BE2C (cell line): ENCODE measurements at regions not wholly inside any gene's neighbourhood (a gene's known extent, or its start where the extent isn't known, plus 50 kb on each side); places are given as distances from the start of the nearest gene placed in this dataset.

Experiments
- DNase-seq: peaks from one replicate; pipeline ENCODE4 v3.0.0-alpha.2; 2020
- H3K27me3 ChIP-seq: fragments of 250-450 bp; sonication (Bioruptor Pico); 2 replicates; pipeline ENCODE4 v1.5.1; 2020; ENCODE audit warnings: mild to moderate bottlenecking
- H3K36me3 ChIP-seq: fragments of 250-450 bp; sonication (Bioruptor Pico); 2 replicates; pipeline ENCODE4 v1.5.1; 2020; ENCODE audit warnings: mild to moderate bottlenecking
- H3K4me1 ChIP-seq: fragments of 250-450 bp; sonication (Bioruptor Pico); 2 replicates; pipeline ENCODE4 v1.5.1; 2020
- H3K4me3 ChIP-seq: 2 replicates; pipeline ENCODE4 v1.5.1; 2011; ENCODE audit warnings: low read depth, low read length
- H3K9me3 ChIP-seq: fragments of 250-450 bp; sonication (Bioruptor Pico); 2 replicates; pipeline ENCODE4 v1.5.1; 2020
- CTCF ChIP-seq: IDR thresholded peaks from 2 replicates; pipeline ENCODE4 v1.5.1; 2012; ENCODE audit warnings: mild to moderate bottlenecking, low read depth, low read length

- Histone ChIP-seq H3K27me3 (no peaks in the 10 kb centered on the region), H3K9me3 (no peaks in the 10 kb centered on the region), H3K36me3 (no peaks in the 10 kb centered on the region), H3K4me3 (no peak overlapping the region), H3K4me1 (no peaks in the 10 kb centered on the region)
- no peak for DNase-seq
- no peak for TF ChIP-seq CTCF
Observed at GRCh38 chr3:182708810-182709209, 84.5 kb upstream of the ATP11B start.

- TF ChIP-seq CTCF, result no peak
- H3K4me3 ChIP-seq, result no peak overlapping the region
- no peaks in the 10 kb centered on the region for H3K27me3 ChIP-seq
- no peaks in the 10 kb centered on the region for H3K36me3 ChIP-seq
- no peaks in the 10 kb centered on the region for H3K4me1 ChIP-seq
- H3K9me3 ChIP-seq, result no peaks in the 10 kb centered on the region
- DNase-seq, result no peak
Observed at GRCh38 chr3:182709306-182709705, 84.0 kb upstream of the ATP11B start.

GRCh38 chr3:182710557-182711157 lies 82.6 kb upstream of the ATP11B start:
- DNase-seq, result no peak
- TF ChIP-seq CTCF, result peak; percentile 73
- H3K9me3 ChIP-seq, result no peaks in the 10 kb centered on the region
- no peak overlapping the region for H3K4me3 ChIP-seq
- no peaks in the 10 kb centered on the region for H3K27me3 ChIP-seq
- H3K4me1 ChIP-seq, result no peaks in the 10 kb centered on the region
- H3K36me3 ChIP-seq, result no peaks in the 10 kb centered on the region

- DNase-seq, result no peak
- H3K36me3 ChIP-seq, result no peaks in the 10 kb centered on the region
- no peak overlapping the region for H3K4me3 ChIP-seq
- no peaks in the 10 kb centered on the region for H3K9me3 ChIP-seq
- H3K27me3 ChIP-seq, result no peaks in the 10 kb centered on the region
- H3K4me1 ChIP-seq, result no peaks in the 10 kb centered on the region
- TF ChIP-seq CTCF, result no peak
Observed at GRCh38 chr3:182711261-182711683, 82.0 kb upstream of the ATP11B start.

GRCh38 chr3:182711853-182712252 lies 81.5 kb upstream of the ATP11B start:
- Histone ChIP-seq H3K27me3 (no peaks in the 10 kb centered on the region), H3K9me3 (no peaks in the 10 kb centered on the region), H3K4me1 (no peaks in the 10 kb centered on the region), H3K36me3 (no peaks in the 10 kb centered on the region), H3K4me3 (no peak overlapping the region)
- no peak for TF ChIP-seq CTCF
- DNase-seq, result no peak

GRCh38 chr3:182713111-182713510 lies 80.2 kb upstream of the ATP11B start:
- Histone ChIP-seq H3K4me3 (no peak overlapping the region), H3K36me3 (no peaks in the 10 kb centered on the region), H3K9me3 (no peaks in the 10 kb centered on the region), H3K4me1 (no peaks in the 10 kb centered on the region), H3K27me3 (no peaks in the 10 kb centered on the region)
- DNase-seq, result no peak
- no peak for TF ChIP-seq CTCF
